ENCODE measurements at regions not wholly inside any gene's neighbourhood (a gene's known extent, or its start where the extent isn't known, plus 50 kb on each side); places are given as distances from the start of the nearest gene placed in this dataset.

DNA sequence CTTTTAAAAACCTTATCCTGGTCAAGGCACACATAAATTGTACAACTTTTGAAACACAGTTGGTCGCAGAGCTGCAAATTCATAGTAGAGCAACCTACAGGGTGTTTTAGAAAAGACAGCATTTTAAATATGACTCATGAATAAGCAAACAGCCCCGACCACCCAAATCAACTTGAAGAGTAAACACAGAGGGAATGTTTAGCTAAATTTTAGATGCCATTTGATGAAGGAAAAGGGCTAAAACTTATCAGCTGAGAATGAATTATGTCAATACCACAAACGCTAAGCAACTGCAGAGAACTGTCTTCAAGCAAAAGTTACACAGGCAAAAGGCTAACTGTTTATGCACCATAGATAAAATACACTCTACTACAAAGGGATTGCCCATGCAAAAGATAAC is 427.5 kb upstream of the PSMD7 start:
- in situ Hi-C loops (cut with HindIII; ENCODE audit: low sequenced_read_pairs): no loop called here
- DNase-seq (ENCODE audit: low read depth, low spot score): no peak
- H3K4me3 ChIP-seq (ENCODE audit: low read depth, low read length): no peak overlapping the region
- TF ChIP-seq, protein P1, sequence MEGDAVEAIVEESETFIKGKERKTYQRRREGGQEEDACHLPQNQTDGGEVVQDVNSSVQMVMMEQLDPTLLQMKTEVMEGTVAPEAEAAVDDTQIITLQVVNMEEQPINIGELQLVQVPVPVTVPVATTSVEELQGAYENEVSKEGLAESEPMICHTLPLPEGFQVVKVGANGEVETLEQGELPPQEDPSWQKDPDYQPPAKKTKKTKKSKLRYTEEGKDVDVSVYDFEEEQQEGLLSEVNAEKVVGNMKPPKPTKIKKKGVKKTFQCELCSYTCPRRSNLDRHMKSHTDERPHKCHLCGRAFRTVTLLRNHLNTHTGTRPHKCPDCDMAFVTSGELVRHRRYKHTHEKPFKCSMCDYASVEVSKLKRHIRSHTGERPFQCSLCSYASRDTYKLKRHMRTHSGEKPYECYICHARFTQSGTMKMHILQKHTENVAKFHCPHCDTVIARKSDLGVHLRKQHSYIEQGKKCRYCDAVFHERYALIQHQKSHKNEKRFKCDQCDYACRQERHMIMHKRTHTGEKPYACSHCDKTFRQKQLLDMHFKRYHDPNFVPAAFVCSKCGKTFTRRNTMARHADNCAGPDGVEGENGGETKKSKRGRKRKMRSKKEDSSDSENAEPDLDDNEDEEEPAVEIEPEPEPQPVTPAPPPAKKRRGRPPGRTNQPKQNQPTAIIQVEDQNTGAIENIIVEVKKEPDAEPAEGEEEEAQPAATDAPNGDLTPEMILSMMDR (IDR thresholded peaks at IDR 0.05; ENCODE audit: low read depth, low read length): no peak

DNA sequence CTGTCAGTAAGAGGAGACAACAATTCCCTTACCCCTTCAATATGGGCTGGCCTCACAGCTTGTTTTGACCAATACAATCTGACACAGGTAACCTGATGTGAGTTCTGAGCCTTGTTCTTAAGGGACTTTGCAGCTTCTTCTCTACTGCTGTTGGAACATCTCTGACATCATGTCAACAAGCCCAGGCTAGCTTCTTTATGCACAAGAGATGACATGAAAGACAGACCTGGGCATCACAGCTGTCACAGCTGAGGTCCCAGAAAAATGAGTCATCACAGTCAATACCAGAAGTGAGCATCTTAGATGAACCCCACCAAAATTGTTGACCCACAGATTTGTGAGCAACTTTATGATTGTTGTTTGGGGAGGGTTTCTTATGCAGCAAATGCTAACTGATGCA is 431.7 kb upstream of the PSMD7 start:
- no peak for DNase-seq (ENCODE audit: low read depth, low spot score)
- TF ChIP-seq, protein P1 (IDR thresholded peaks at IDR 0.05; ENCODE audit: low read depth, low read length): no peak
- H3K4me3 ChIP-seq (ENCODE audit: low read depth, low read length): no peak overlapping the region
- in situ Hi-C loops (cut with HindIII; ENCODE audit: low sequenced_read_pairs): no loop called here

DNA sequence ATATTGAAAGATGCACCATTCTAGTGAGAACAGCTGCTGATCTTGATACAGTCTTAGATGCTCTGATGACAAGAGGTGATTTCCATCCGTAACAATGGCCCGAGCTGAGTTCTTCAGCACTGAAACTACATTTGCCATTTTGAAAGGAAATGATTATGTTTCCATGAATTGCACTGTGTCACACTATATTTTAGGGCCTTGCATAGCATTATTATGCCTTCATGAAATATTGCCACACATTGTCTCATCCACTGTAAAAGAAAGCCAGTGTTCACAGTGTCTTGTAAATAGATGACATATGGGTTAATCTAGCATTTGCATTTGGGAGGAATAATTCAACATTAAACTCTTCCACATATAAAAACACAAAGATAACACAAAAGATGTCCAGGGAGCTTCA is 438.3 kb upstream of the PSMD7 start:
- H3K4me3 ChIP-seq (ENCODE audit: low read depth, low read length): no peak overlapping the region
- DNase-seq (ENCODE audit: low read depth, low spot score): no peak
- TF ChIP-seq, protein P1 (IDR thresholded peaks at IDR 0.05; ENCODE audit: low read depth, low read length): no peak
- in situ Hi-C loops (cut with HindIII; ENCODE audit: low sequenced_read_pairs): no loop called here

DNA sequence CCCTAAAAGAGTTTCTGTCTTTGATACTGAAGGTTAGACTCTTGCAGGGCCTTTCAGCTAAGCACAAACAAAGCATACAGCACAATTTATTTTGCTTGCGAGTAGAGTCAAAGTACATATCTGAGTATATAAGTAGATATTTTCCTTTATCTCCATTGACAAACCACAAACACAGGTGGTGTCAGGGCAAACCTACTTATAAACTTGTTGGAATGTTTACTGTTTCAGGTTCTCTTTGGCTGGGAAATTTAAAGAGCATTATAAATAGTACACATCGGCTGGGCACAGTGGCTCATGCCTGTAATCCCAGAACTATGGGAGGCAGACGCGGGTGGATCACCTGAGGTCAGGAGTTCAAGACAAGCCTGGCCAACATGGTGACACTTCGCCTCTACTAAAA is 442.6 kb upstream of the PSMD7 start:
- TF ChIP-seq, protein P1 (IDR thresholded peaks at IDR 0.05; ENCODE audit: low read depth, low read length): no peak
- H3K4me3 ChIP-seq (ENCODE audit: low read depth, low read length): no peak overlapping the region
- no peak for DNase-seq (ENCODE audit: low read depth, low spot score)
- in situ Hi-C loops (cut with HindIII; ENCODE audit: low sequenced_read_pairs): no loop called here

DNA sequence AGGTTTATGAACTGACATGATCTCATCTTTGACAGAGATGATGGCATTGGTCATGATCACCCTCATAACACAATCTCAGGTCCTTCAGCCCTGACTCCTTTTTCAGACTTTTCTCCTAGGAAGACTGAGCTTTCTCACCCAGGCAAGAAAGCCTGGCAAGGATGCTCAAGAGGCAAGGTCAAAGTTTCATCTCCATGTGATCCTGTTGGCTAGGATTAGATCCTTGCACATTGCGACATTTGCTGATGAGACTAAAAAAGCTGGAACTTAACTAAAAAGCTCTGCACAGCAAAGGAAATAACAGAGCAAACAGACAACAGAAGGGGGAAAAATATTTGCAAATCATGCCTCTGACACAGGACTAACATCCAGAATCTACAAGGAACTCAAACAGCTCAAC is 444.1 kb upstream of the PSMD7 start:
- DNase-seq (ENCODE audit: low read depth, low spot score): no peak
- H3K4me3 ChIP-seq (ENCODE audit: low read depth, low read length): no peak overlapping the region
- TF ChIP-seq, protein P1 (IDR thresholded peaks at IDR 0.05; ENCODE audit: low read depth, low read length): no peak
- in situ Hi-C loops (cut with HindIII; ENCODE audit: low sequenced_read_pairs): no loop called here

DNA sequence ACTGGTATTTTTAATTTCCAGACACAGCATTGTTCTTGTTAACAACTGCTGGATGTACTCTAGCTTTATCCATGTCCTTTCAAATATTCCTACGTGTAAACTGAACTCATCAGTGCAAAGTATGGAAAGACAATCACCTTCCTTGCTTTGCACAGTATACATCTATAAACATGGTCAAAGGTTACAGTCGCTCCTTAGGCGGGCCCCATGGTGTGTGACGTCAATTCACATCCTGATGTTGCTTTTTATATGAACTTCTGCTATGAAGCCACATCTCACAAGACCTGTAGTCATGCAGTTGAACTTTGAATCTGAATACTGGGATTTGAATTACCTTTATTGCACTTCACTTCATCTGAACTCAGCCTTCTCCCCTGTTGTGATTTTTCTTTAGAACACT is 447.6 kb upstream of the PSMD7 start:
- TF ChIP-seq, protein P1 (IDR thresholded peaks at IDR 0.05; ENCODE audit: low read depth, low read length): no peak
- in situ Hi-C loops (cut with HindIII; ENCODE audit: low sequenced_read_pairs): no loop called here

DNA sequence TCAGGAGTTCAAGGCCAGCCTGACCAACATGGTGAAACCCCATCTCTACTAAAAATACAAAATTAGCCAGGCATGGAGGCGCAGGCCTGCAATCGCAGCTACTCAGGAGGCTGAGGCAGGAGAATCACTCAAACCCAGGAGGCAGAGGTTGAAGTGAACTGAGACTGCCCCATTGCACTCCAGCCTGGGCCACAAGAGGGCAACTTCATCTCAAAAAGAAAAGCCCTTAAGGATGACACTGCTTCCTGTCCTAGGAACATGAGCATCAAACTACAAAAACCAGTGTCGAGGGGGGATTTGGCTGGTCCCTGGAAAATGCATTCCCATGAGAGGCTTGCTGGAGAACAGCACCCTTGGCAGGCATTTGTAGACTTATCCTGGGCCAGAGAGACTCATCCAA is 449.5 kb upstream of the PSMD7 start:
- in situ Hi-C loops (cut with HindIII; ENCODE audit: low sequenced_read_pairs): no loop called here
- no peak overlapping the region for H3K4me3 ChIP-seq (ENCODE audit: low read depth, low read length)
- no peak for DNase-seq (ENCODE audit: low read depth, low spot score)
- TF ChIP-seq, protein P1 (IDR thresholded peaks at IDR 0.05; ENCODE audit: low read depth, low read length): no peak

More for the DNA sequence above, 447.6 kb upstream of the PSMD7 start:
- H3K4me3 ChIP-seq (ENCODE audit: low read depth, low read length): no peak overlapping the region
- DNase-seq (ENCODE audit: low read depth, low spot score): no peak
